Glutamatergic neuron (in vitro differentiated cells): ENCODE measurements at regions not wholly inside any gene's neighbourhood (a gene's known extent, or its start where the extent isn't known, plus 50 kb on each side); places are given as distances from the start of the nearest gene placed in this dataset.

Experiments
- DNase-seq: peaks from one replicate; pipeline ENCODE4 v3.0.0; 2022
- H3K27ac Mint-ChIP-seq: one replicate; pipeline ENCODE4 v1.8.0; 2020; ENCODE audit warnings: mild to moderate bottlenecking, mixed read lengths, inconsistent platforms; ENCODE audit not compliant: unreplicated experiment
- H3K27me3 Mint-ChIP-seq: one replicate; pipeline ENCODE4 v1.8.0; 2020; ENCODE audit warnings: mild to moderate bottlenecking, moderate library complexity, mixed read lengths, inconsistent platforms; ENCODE audit not compliant: unreplicated experiment
- H3K36me3 Mint-ChIP-seq: one replicate; pipeline ENCODE4 v1.8.0; 2020; ENCODE audit warnings: mild to moderate bottlenecking, mixed read lengths, inconsistent platforms; ENCODE audit not compliant: unreplicated experiment
- H3K4me1 Mint-ChIP-seq: one replicate; pipeline ENCODE4 v1.8.0; 2020; ENCODE audit warnings: mild to moderate bottlenecking, low read depth, mixed read lengths, inconsistent platforms; ENCODE audit not compliant: unreplicated experiment
- H3K4me3 Mint-ChIP-seq: one replicate; pipeline ENCODE4 v1.8.0; 2020; ENCODE audit warnings: mild to moderate bottlenecking, mixed read lengths, inconsistent platforms; ENCODE audit not compliant: unreplicated experiment
- H3K9me3 Mint-ChIP-seq: one replicate; pipeline ENCODE4 v1.8.0; 2020; ENCODE audit warnings: mild to moderate bottlenecking, moderate library complexity, mixed read lengths, inconsistent platforms; ENCODE audit not compliant: unreplicated experiment
- CTCF ChIP-seq: fragments of 200-600 bp; sonication (generic); IDR thresholded peaks from one replicate; pipeline ENCODE4 v1.5.0; 2021; ENCODE audit not compliant: partially characterized antibody, unreplicated experiment

DNA sequence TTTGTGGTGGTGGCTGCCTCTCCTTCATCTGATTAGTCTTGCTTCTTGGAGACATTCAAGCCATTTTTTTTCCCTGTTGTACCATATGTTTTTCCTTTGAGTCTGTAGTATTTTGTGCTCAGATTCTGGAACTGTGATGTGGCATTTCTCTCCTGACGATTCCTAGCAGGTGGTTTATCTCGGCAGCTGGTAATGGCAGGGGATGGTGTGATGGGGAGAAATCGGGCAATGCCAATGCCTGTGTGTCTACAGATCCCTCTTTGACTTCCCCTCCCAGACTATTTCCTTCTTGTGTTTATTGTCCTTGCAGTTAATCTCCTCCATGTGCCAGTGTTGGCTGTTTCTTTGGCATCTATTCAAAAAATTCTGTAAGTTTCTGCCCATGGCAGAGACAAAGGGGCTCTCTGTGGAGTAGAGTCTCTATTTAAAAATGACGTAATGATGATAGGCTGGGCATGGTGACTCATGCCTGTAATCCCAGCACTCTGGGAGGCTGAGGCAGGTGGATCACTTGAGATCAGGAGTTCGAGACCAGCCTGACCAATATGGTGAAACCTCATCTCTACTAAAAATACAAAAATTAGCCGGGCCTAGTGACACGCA, 90.2 kb upstream of the ERCC4 start:
- H3K4me1 Mint-ChIP-seq = no peaks in the 10 kb centered on the region
- H3K36me3 Mint-ChIP-seq = no peaks in the 10 kb centered on the region
- no peak for TF ChIP-seq CTCF
- H3K27me3 Mint-ChIP-seq = no peaks in the 10 kb centered on the region
- H3K4me3 Mint-ChIP-seq = no peak overlapping the region
- no peaks in the 10 kb centered on the region for H3K9me3 Mint-ChIP-seq
- H3K27ac Mint-ChIP-seq = no peak overlapping the region
- DNase-seq = no peak

GRCh38 chr16:13833515-13833914, 86.4 kb upstream of the ERCC4 start:
- no peak overlapping the region for H3K27ac Mint-ChIP-seq
- DNase-seq = no peak
- H3K4me1 Mint-ChIP-seq = no peaks in the 10 kb centered on the region
- H3K4me3 Mint-ChIP-seq = no peak overlapping the region
- no peak for TF ChIP-seq CTCF
- no peaks in the 10 kb centered on the region for H3K9me3 Mint-ChIP-seq
- no peaks in the 10 kb centered on the region for H3K27me3 Mint-ChIP-seq
- no peaks in the 10 kb centered on the region for H3K36me3 Mint-ChIP-seq

GRCh38 chr16:13835387-13835786, 84.6 kb upstream of the ERCC4 start:
- Mint-ChIP-seq H3K9me3 (no peaks in the 10 kb centered on the region), H3K27ac (no peak overlapping the region), H3K4me3 (no peak overlapping the region), H3K27me3 (peaks cover 1% of the 10 kb centered on the region), H3K4me1 (no peaks in the 10 kb centered on the region), H3K36me3 (no peaks in the 10 kb centered on the region)
- no peak for DNase-seq
- no peak for TF ChIP-seq CTCF

DNA sequence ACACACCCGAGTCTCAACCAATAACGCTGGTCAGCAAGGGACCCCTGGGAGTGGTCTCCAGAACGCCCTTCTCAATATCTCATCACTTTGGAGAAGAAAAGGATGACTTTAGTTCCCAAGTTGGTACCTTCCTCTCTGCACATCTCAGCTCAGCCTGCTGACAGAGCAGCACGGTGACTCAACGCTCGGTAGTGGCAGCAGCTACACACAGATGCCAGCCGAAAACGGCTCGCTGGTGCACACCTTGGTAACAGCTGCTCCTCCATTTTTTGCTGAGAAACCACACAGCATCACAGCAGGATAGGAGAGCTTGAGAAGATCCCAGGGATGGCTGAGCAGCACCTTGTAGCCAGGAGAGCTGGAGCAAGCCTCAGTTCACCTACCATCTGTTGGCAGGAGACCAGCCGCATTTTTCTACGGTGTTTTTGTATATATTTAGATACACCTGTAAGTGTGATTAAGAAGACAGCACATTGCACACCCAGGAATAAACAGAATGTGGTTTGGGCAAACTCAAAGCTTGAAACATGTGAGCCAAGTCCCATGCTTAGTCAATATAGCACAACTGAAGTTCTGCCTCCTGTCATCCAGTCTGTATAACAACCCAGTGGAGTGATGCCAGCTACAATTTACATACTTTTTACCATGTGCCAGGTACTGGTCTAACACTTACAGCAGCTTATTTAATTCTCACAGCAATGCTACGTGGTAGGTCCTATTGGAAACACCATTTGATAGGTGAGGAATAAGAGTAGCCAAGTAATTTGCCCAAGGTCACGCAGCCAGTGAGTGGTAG, 83.8 kb upstream of the ERCC4 start:
- peaks cover 1% of the 10 kb centered on the region for H3K27me3 Mint-ChIP-seq
- H3K4me1 Mint-ChIP-seq = no peaks in the 10 kb centered on the region
- H3K36me3 Mint-ChIP-seq = no peaks in the 10 kb centered on the region
- no peak for DNase-seq
- TF ChIP-seq CTCF = no peak
- no peak overlapping the region for H3K27ac Mint-ChIP-seq
- H3K4me3 Mint-ChIP-seq = no peak overlapping the region
- no peaks in the 10 kb centered on the region for H3K9me3 Mint-ChIP-seq
